GM13976 (cell line): ENCODE measurements at regions not wholly inside any gene's neighbourhood (a gene's known extent, or its start where the extent isn't known, plus 50 kb on each side); places are given as distances from the start of the nearest gene placed in this dataset.
"Not testable (repeated sequence)": the region's sequence is repeated elsewhere in the genome, so short reads cannot be mapped to it uniquely, and the experiment has no call there.

Experiments
- DNase-seq: peaks from one replicate; pipeline ENCODE4 v3.0.0; 2012; ENCODE audit warnings: low spot score
- CTCF ChIP-seq: IDR thresholded peaks from 2 replicates; pipeline ENCODE4 v1.5.1; 2012; ENCODE audit warnings: borderline replicate concordance, mild to moderate bottlenecking; ENCODE audit not compliant: insufficient read depth; ENCODE audit errors: extremely low read depth, missing control alignments, control extremely low read depth
- in situ Hi-C: fragments of 300-500 bp; cut with MboI; formaldehyde crosslinking; loops from one replicate; pipeline ENCODE4 v1.12.0; 2022; ENCODE audit warnings: low sequenced_read_pairs, mixed read lengths, inconsistent platforms; ENCODE audit not compliant: unreplicated experiment

- no peak for DNase-seq
- no peak for TF ChIP-seq CTCF
- in situ Hi-C loops = no loop called here
Measured at GRCh38 chr2:225821351-225821750, 421.8 kb downstream of the NYAP2 start.

- in situ Hi-C loops = no loop called here
- TF ChIP-seq CTCF = no peak
- no peak for DNase-seq
Measured at GRCh38 chr2:225820826-225821225, 421.3 kb downstream of the NYAP2 start.

- TF ChIP-seq CTCF = no peak
- no peak for DNase-seq
- in situ Hi-C loops = no loop called here
Measured at GRCh38 chr2:225814554-225814953, 415.0 kb downstream of the NYAP2 start.

- in situ Hi-C loops = no loop called here
- no peak for DNase-seq
- TF ChIP-seq CTCF = no peak
Measured at GRCh38 chr2:225806105-225806504, 406.6 kb downstream of the NYAP2 start.

- in situ Hi-C loops = not testable (repeated sequence)
Measured at GRCh38 chr2:225802076-225802475, 402.6 kb downstream of the NYAP2 start.

GRCh38 chr2:225797394-225797793 is 397.9 kb downstream of the NYAP2 start:
- DNase-seq = no peak
- no peak for TF ChIP-seq CTCF
- in situ Hi-C loops = no loop called here

More at GRCh38 chr2:225802076-225802475, 402.6 kb downstream of the NYAP2 start:
- DNase-seq = not testable (repeated sequence)

GRCh38 chr2:225794652-225795400 is 395.3 kb downstream of the NYAP2 start:
- in situ Hi-C loops = no loop called here
- no peak for DNase-seq
- TF ChIP-seq CTCF = no peak
